ENCODE measurements at regions not wholly inside any gene's neighbourhood (a gene's known extent, or its start where the extent isn't known, plus 50 kb on each side); places are given as distances from the start of the nearest gene placed in this dataset.

DNA sequence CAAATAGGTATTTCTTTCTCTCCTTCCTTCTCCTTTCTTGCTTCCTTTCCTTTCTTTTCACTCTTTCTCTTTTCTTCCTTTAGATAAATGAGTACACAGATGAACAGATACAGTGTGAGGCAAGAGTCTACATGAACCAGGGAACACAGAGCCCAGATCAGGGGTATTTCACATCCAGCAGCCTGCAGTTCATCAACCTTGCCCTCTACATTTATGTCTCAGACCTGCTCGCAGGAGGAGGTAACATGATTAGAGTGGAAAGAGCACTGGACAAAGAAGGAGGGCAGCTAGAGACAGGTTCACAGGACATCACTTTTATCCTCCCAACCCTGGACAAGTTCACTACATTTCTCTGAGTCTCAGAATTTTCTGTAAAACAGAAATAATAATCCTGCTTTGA, 773.1 kb downstream of the NTRK3 start:
- no peak for FAIRE-seq
- Histone ChIP-seq H3K23ac (ENCODE audit: insufficient read length) (no peak overlapping the region), H3K79me2 (ENCODE audit: control insufficient read depth in 1 of 2, insufficient read depth in 2 of 2, low read length in 2 of 2) (no peaks in the 10 kb centered on the region), H4K91ac (replicated peaks; ENCODE audit: insufficient read length, low read length) (no peak overlapping the region), H3K56ac (replicated peaks; ENCODE audit: insufficient read length, low read depth, low read length) (no peak overlapping the region), H4K20me1 (replicated peaks in 1 of 2; ENCODE audit: control insufficient read depth in 1 of 2, insufficient read depth in 2 of 2, low read length in 2 of 2) (no peaks in the 10 kb centered on the region), H3K23me2 (ENCODE audit: low read depth, low read length) (no peaks in the 10 kb centered on the region), H4K5ac (ENCODE audit: insufficient read length, low read depth, low read length) (no peak overlapping the region), H3K27me3 (replicated peaks in 1 of 4; ENCODE audit: control insufficient read depth in 3 of 4, extremely low read depth in 1 of 4, insufficient read depth in 3 of 4, low read length in 3 of 4) (no peaks in the 10 kb centered on the region), H2AFZ (ENCODE audit: low read length) (no peak overlapping the region), H3K27ac (ENCODE audit: low read depth, low read length) (no peak overlapping the region), H3K14ac (ENCODE audit: insufficient read length) (no peak overlapping the region), H3K9ac (replicated peaks in 1 of 4; ENCODE audit: extremely low read depth in 1 of 4, low read depth in 3 of 4, low read length in 3 of 4) (no peak overlapping the region), H3K36me3 (ENCODE audit: control insufficient read depth in 2 of 4, insufficient read depth in 4 of 4, low read length in 3 of 4) (no peaks in the 10 kb centered on the region), H2BK12ac (ENCODE audit: low read depth, low read length) (no peak overlapping the region), H3K18ac (ENCODE audit: extremely low read depth, low read length) (no peak overlapping the region), H3K79me1 (ENCODE audit: low read depth, low read length) (no peaks in the 10 kb centered on the region), H4K8ac (ENCODE audit: extremely low read depth, insufficient read depth, low read length) (no peak overlapping the region), H3K4ac (replicated peaks; ENCODE audit: insufficient read length, low read depth, low read length) (no peak overlapping the region), H2AK5ac (ENCODE audit: low read depth, low read length) (no peak overlapping the region), H2BK15ac (ENCODE audit: low read length) (no peak overlapping the region), H3K9me3 (ENCODE audit: insufficient read depth in 2 of 2, low read depth in 1 of 2, low read length in 1 of 2) (no peaks in the 10 kb centered on the region), H3K4me3 (ENCODE audit: extremely low read depth in 1 of 4, insufficient read depth in 2 of 4, low read depth in 3 of 4, low read length in 4 of 4) (no peak overlapping the region), H2BK5ac (ENCODE audit: low read depth, low read length) (no peak overlapping the region), H3K4me2 (ENCODE audit: insufficient read depth in 1 of 2, low read depth in 2 of 2, low read length in 2 of 2) (no peak overlapping the region), H2BK20ac (ENCODE audit: low read length) (no peak overlapping the region), H3K4me1 (replicated peaks in 1 of 4; ENCODE audit: control insufficient read depth in 3 of 4, insufficient read depth in 4 of 4, low read length in 3 of 4) (no peaks in the 10 kb centered on the region), H2BK120ac (replicated peaks; ENCODE audit: low read depth, low read length) (no peak overlapping the region)
- CTCF ChIA-PET (ENCODE audit: partially characterized antibody): no interaction called here
- WGBS, 2 experiments (ENCODE audit: extremely low coverage in 1 of 2, insufficient coverage in 1 of 2, insufficient read length in 1 of 2, insufficient replicate concordance in 2 of 2, low coverage in 1 of 2, low lambda C conversion rate in 2 of 2, missing lambda C conversion rate in 1 of 2): 94% methylated on average over 1 of the region's 1 CpG; no CpG with 5 or more reads in 1 of the 2 experiments
- POLR2A ChIA-PET (ENCODE audit: partially characterized antibody): no interaction called here
- DNase-seq (ENCODE audit: low read depth in 1 of 2, low spot score in 2 of 2): no peak
- TF ChIP-seq SAP30 (IDR thresholded peaks at IDR 0.05; ENCODE audit: insufficient read depth, insufficient replicate concordance, low read length) (no peak), TBP (IDR thresholded peaks at IDR 0.05; ENCODE audit: low read depth, low read length) (no peak), ZNF274 (IDR thresholded peaks at IDR 0.05; ENCODE audit: borderline replicate concordance, extremely low read depth, low read length) (no peak), EGR1 (IDR thresholded peaks at IDR 0.05; ENCODE audit: borderline replicate concordance, low read depth, low read length) (no peak), SRF (IDR thresholded peaks at IDR 0.05; ENCODE audit: low read depth, low read length) (no peak)
- TF ChIP-seq, protein P1, sequence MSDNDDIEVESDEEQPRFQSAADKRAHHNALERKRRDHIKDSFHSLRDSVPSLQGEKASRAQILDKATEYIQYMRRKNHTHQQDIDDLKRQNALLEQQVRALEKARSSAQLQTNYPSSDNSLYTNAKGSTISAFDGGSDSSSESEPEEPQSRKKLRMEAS (IDR thresholded peaks at IDR 0.05): no peak
